ENCODE measurements at regions not wholly inside any gene's neighbourhood (a gene's known extent, or its start where the extent isn't known, plus 50 kb on each side); places are given as distances from the start of the nearest gene placed in this dataset.

GRCh38 chr6:77074037-77074713 lies 389.1 kb downstream of the HTR1B start:
- TF ChIP-seq CTCF (IDR thresholded peaks at IDR 0.05; ENCODE audit: insufficient read depth, low read depth, low read length, missing control alignments): no peak
- H3K4me3 ChIP-seq (ENCODE audit: low read length): no peak overlapping the region
- no peak for DNase-seq (ENCODE audit: low read depth)

- no peak for DNase-seq (ENCODE audit: low read depth)
- no peak overlapping the region for H3K4me3 ChIP-seq (ENCODE audit: low read length)
- TF ChIP-seq CTCF (IDR thresholded peaks at IDR 0.05; ENCODE audit: insufficient read depth, low read depth, low read length, missing control alignments): no peak
Measured at GRCh38 chr6:77073410-77073760, 389.9 kb downstream of the HTR1B start.

- no peak for TF ChIP-seq CTCF (IDR thresholded peaks at IDR 0.05; ENCODE audit: insufficient read depth, low read depth, low read length, missing control alignments)
- H3K4me3 ChIP-seq (ENCODE audit: low read length): no peak overlapping the region
- no peak for DNase-seq (ENCODE audit: low read depth)
Measured at GRCh38 chr6:77072694-77073409, 390.4 kb downstream of the HTR1B start.

- no peak overlapping the region for H3K4me3 ChIP-seq (ENCODE audit: low read length)
- DNase-seq (ENCODE audit: low read depth): no peak
- TF ChIP-seq CTCF (IDR thresholded peaks at IDR 0.05; ENCODE audit: insufficient read depth, low read depth, low read length, missing control alignments): no peak
Measured at GRCh38 chr6:77063494-77063893, 399.8 kb downstream of the HTR1B start.

GRCh38 chr6:77055711-77056110 lies 407.6 kb downstream of the HTR1B start:
- DNase-seq (ENCODE audit: low read depth): no peak
- TF ChIP-seq CTCF (IDR thresholded peaks at IDR 0.05; ENCODE audit: insufficient read depth, low read depth, low read length, missing control alignments): no peak
- H3K4me3 ChIP-seq (ENCODE audit: low read length): no peak overlapping the region

GRCh38 chr6:77040568-77041195 lies 422.6 kb downstream of the HTR1B start:
- no peak overlapping the region for H3K4me3 ChIP-seq (ENCODE audit: low read length)
- DNase-seq (ENCODE audit: low read depth): peak; percentile 25

More at GRCh38 chr6:77040568-77041195, 422.6 kb downstream of the HTR1B start:
- no peak for TF ChIP-seq CTCF (IDR thresholded peaks at IDR 0.05; ENCODE audit: insufficient read depth, low read depth, low read length, missing control alignments)

All from epithelial cell of esophagus (primary cell).